B cell (primary cell): ENCODE measurements at regions not wholly inside any gene's neighbourhood (a gene's known extent, or its start where the extent isn't known, plus 50 kb on each side); places are given as distances from the start of the nearest gene placed in this dataset.

Experiments used
- ATAC-seq: fragments of 200-7000 bp; cut with Tn5 transposase; one replicate; pipeline ENCODE4 v1.10.0; 2021; ENCODE audit warnings: low read depth, mild to moderate bottlenecking, moderate number of reproducible peaks, moderate library complexity
- CTCF ChIA-PET: fragments of 350-600 bp; sonication (Branson Sonifier 250); formaldehyde crosslinking; loops from one replicate; lab custom pipeline; 2021; ENCODE audit warnings: antibody characterized with exemption, inconsistent platforms; lab: Charles Lee
- POLR2A ChIA-PET: fragments of 350-600 bp; sonication (Branson Sonifier 250); formaldehyde crosslinking; loops from one replicate; lab custom pipeline; 2021; ENCODE audit warnings: antibody characterized with exemption; lab: Charles Lee
- DNase-seq: peaks from one replicate; pipeline ENCODE4 v3.0.0; 2013
- H2AFZ ChIP-seq: 2 replicates; pipeline ENCODE4 v1.6.1; 2012; ENCODE audit warnings: mild to moderate bottlenecking, low read depth, low read length; ENCODE audit not compliant: insufficient read depth, poor library complexity, severe bottlenecking
- H3K27ac ChIP-seq, 2 donors: 1 replicate in 1 of 2; 2 replicates in 1 of 2; pipeline ENCODE4 v1.5.1; 2012 to 2013; ENCODE audit warnings: low read length in 2 of 2, mild to moderate bottlenecking in 2 of 2, moderate library complexity in 1 of 2
- H3K27me3 ChIP-seq, 4 experiments: fragments of 200-600 bp in 1 of 4; sonication (generic) in 1 of 4; replicated peaks in 1 of 4; 1 replicate in 2 of 4; 2 replicates in 2 of 4; pipeline versions ENCODE4 v1.6.1 to v1.7.0; 2013 to 2016; ENCODE audit warnings: low read length in 3 of 4, mild to moderate bottlenecking in 2 of 4, mixed read lengths in 1 of 4, moderate library complexity in 1 of 4; ENCODE audit not compliant: insufficient read depth in 4 of 4, control insufficient read depth in 3 of 4; ENCODE audit errors: control extremely low read depth in 1 of 4
- H3K36me3 ChIP-seq, 2 experiments: replicated peaks in 1 of 2; 1 replicate in 1 of 2; 2 replicates in 1 of 2; pipeline versions ENCODE4 v1.6.1 to v1.7.1; 2013; ENCODE audit warnings: low read length in 1 of 2; ENCODE audit not compliant: insufficient read depth in 2 of 2, control insufficient read depth in 1 of 2; ENCODE audit errors: control extremely low read depth in 1 of 2, extremely low read depth in 1 of 2
- H3K4me1 ChIP-seq, 2 donors: fragments of 200-600 bp in 1 of 2; sonication (generic) in 1 of 2; 1 replicate in 1 of 2; 2 replicates in 1 of 2; pipeline versions ENCODE4 v1.5.1 to v1.6.1; 2013 to 2017; ENCODE audit warnings: low read length in 2 of 2; ENCODE audit not compliant: control insufficient read depth in 2 of 2, insufficient read depth in 2 of 2
- H3K4me2 ChIP-seq: replicated peaks from 2 replicates; pipeline ENCODE3; 2012; ENCODE audit warnings: mild to moderate bottlenecking, low read depth, low read length; ENCODE audit not compliant: poor library complexity, severe bottlenecking
- H3K4me3 ChIP-seq, 5 experiments: fragments of 200-600 bp in 1 of 5; sonication (generic) in 1 of 5; 1 replicate in 3 of 5; 2 replicates in 2 of 5; pipeline versions ENCODE4 v1.5.1 to v1.7.0; 2011 to 2016; ENCODE audit warnings: low read length in 4 of 5, mild to moderate bottlenecking in 4 of 5, low read depth in 2 of 5, control low read depth in 1 of 5, moderate library complexity in 1 of 5; ENCODE audit not compliant: insufficient read depth in 1 of 5; ENCODE audit errors: control extremely low read depth in 1 of 5, extremely low read depth in 1 of 5
- H3K79me2 ChIP-seq: fragments of 200-600 bp; sonication (generic); one replicate; pipeline ENCODE4 v1.6.0; 2016; ENCODE audit warnings: low read length; ENCODE audit not compliant: control insufficient read depth, insufficient read depth
- H3K9ac ChIP-seq: fragments of 200-600 bp; sonication (generic); 2 replicates; pipeline ENCODE4 v1.6.1; 2017; ENCODE audit warnings: mild to moderate bottlenecking, low read length, moderate library complexity
- H3K9me3 ChIP-seq, 3 donors: one replicate each; pipeline versions ENCODE4 v1.6.1 to v1.7.1; 2013; ENCODE audit warnings: low read length in 2 of 3; ENCODE audit not compliant: control insufficient read depth in 2 of 3, insufficient read depth in 1 of 3; ENCODE audit errors: control extremely low read depth in 1 of 3
- H4K20me1 ChIP-seq: 2 replicates; pipeline ENCODE4 v1.6.0; 2012; ENCODE audit warnings: mild to moderate bottlenecking, low read length; ENCODE audit not compliant: insufficient read depth, control insufficient read depth, poor library complexity, severe bottlenecking
- H3K27ac Mint-ChIP-seq: one replicate; pipeline ENCODE4 v1.8.0; 2021; ENCODE audit warnings: mixed read lengths
- H3K27me3 Mint-ChIP-seq: one replicate; pipeline ENCODE4 v1.8.0; 2021; ENCODE audit warnings: mixed read lengths
- H3K4me1 Mint-ChIP-seq: one replicate; pipeline ENCODE4 v1.8.0; 2021; ENCODE audit warnings: mixed read lengths
- H3K4me3 Mint-ChIP-seq: one replicate; pipeline ENCODE4 v1.8.0; 2021; ENCODE audit warnings: mixed read lengths
- H3K9me3 Mint-ChIP-seq: one replicate; pipeline ENCODE4 v1.8.0; 2022; ENCODE audit warnings: mixed read lengths; ENCODE audit not compliant: insufficient read depth
- CTCF ChIP-seq: fragments of 200-600 bp; IDR thresholded peaks from one replicate; pipeline ENCODE4 v1.8.0; 2022; ENCODE audit warnings: antibody characterized with exemption, mild to moderate bottlenecking
- EZH2 ChIP-seq: IDR thresholded peaks from 2 replicates; pipeline ENCODE4 v1.6.1; 2012; ENCODE audit warnings: borderline replicate concordance, low read depth, mild to moderate bottlenecking, moderate library complexity, low read length; ENCODE audit not compliant: insufficient read depth, poor library complexity, severe bottlenecking
- WGBS: methylation state at CpG from one replicate; pipeline ENCODE4 v1.1.5; 2013; ENCODE audit warnings: missing lambda C conversion rate; ENCODE audit not compliant: insufficient coverage; 5-methylcytosine and 5-hydroxymethylcytosine counted together
- intact Hi-C: fragments of 100-400 bp; cut with micrococcal nuclease; formaldehyde crosslinking; loops from one replicate; pipeline ENCODE4 v1.10.0; 2022

GRCh38 chr9:81521892-81522291 is 167.5 kb downstream of the TLE1 start:
- no peak overlapping the region for H2AFZ ChIP-seq
- no peaks in the 10 kb centered on the region for H3K36me3 ChIP-seq
- TF ChIP-seq CTCF (no peak), EZH2 (no peak)
- Mint-ChIP-seq H3K9me3 (no peaks in the 10 kb centered on the region), H3K27me3 (peaks cover 20% of the 10 kb centered on the region), H3K4me1 (peaks cover 8% of the 10 kb centered on the region), H3K4me3 (no peak overlapping the region), H3K27ac (no peak overlapping the region)
- no peaks in the 10 kb centered on the region for H3K9me3 ChIP-seq
- POLR2A ChIA-PET: no interaction called here
- intact Hi-C loops: no loop called here
- no peaks in the 10 kb centered on the region for H3K79me2 ChIP-seq
- no peak for ATAC-seq
- CTCF ChIA-PET: interaction anchor here (0.9 to 6.6 kb wide), 13 partner anchors 8 to 1086 kb away, joined by 3 to 128 read pairs (median 10); partner anchors contain the start of gene TLE1
- no peak overlapping the region for H3K27ac ChIP-seq
- 88% methylated on average over 3 of the region's 3 CpGs for WGBS
- H4K20me1 ChIP-seq: no peaks in the 10 kb centered on the region
- H3K4me1 ChIP-seq: peaks cover 0 to 7% of the 10 kb centered on the region in 2 donors
- no peak overlapping the region for H3K4me3 ChIP-seq
- H3K4me2 ChIP-seq: no peak overlapping the region
- DNase-seq: no peak
- H3K27me3 ChIP-seq: peaks cover 0 to 5% (median 2%) of the 10 kb centered on the region in 4 experiments
- no peak overlapping the region for H3K9ac ChIP-seq

GRCh38 chr9:81519816-81520495 is 169.4 kb downstream of the TLE1 start:
- no peak overlapping the region for H3K27ac ChIP-seq
- Mint-ChIP-seq H3K9me3 (no peaks in the 10 kb centered on the region), H3K27me3 (peaks cover 23% of the 10 kb centered on the region), H3K4me3 (no peak overlapping the region), H3K27ac (no peak overlapping the region), H3K4me1 (peaks cover 8% of the 10 kb centered on the region)
- no peak overlapping the region for H3K4me3 ChIP-seq
- no peak overlapping the region for H3K4me2 ChIP-seq
- H3K27me3 ChIP-seq: peaks cover 0 to 5% (median 0%) of the 10 kb centered on the region in 4 experiments
- H4K20me1 ChIP-seq: no peaks in the 10 kb centered on the region
- no peaks in the 10 kb centered on the region for H3K9me3 ChIP-seq
- no peak for ATAC-seq
- no peak for TF ChIP-seq CTCF
- no peak for TF ChIP-seq EZH2
- H3K36me3 ChIP-seq: no peaks in the 10 kb centered on the region
- no peak overlapping the region for H2AFZ ChIP-seq
- POLR2A ChIA-PET: no interaction called here
- H3K79me2 ChIP-seq: no peaks in the 10 kb centered on the region
- no CpG with 5 or more reads among the region's 2 CpGs for WGBS
- H3K9ac ChIP-seq: no peak overlapping the region
- CTCF ChIA-PET: interaction anchor here (1.2 to 6.6 kb wide), 4 partner anchors 12 to 1087 kb away, joined by 3 to 128 read pairs (median 44); partner anchors contain the start of gene TLE1
- intact Hi-C loops: no loop called here
- peaks cover 0 to 7% of the 10 kb centered on the region in 2 donors for H3K4me1 ChIP-seq
- no peak for DNase-seq
